ENCODE measurements at regions not wholly inside any gene's neighbourhood (a gene's known extent, or its start where the extent isn't known, plus 50 kb on each side); places are given as distances from the start of the nearest gene placed in this dataset.

DNA sequence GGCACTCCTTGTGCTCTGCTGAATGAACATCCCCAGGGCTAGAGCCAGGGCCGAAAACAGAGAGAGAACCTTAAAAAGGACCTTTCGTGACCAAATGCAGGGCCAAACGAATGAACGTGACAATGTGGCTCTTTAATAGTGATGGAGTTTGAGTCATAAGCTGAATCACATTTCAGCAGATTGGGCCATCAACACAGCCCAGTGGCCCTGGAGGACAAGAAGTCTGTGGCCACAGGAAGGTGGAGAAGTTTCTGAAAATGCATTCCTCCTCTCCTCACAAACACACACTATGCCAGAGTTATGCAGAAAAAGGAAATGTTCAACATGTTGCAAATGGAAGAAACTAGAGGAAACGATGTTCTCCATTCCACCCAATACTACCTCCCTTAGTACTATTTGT is 415.8 kb downstream of the HRH4 start:
- H3K14ac ChIP-seq (ENCODE audit: low read length): no peak overlapping the region
- H3K4me1 ChIP-seq (ENCODE audit: control insufficient read depth in 2 of 2, insufficient read depth in 1 of 2, low read depth in 1 of 2, low read length in 2 of 2): peaks cover 19 to 23% of the 10 kb centered on the region in 2 donors
- H3K4me2 ChIP-seq (ENCODE audit: insufficient read depth, low read length, poor library complexity, severe bottlenecking): no peak overlapping the region
- H2BK120ac ChIP-seq (ENCODE audit: low read depth, low read length): no peak overlapping the region
- no peak overlapping the region for H3K18ac ChIP-seq (ENCODE audit: low read length)
- no peak overlapping the region for H2BK15ac ChIP-seq (ENCODE audit: low read length)
- peaks cover 0 to 4% of the 10 kb centered on the region in 2 donors for H3K9me3 ChIP-seq (replicated peaks in 1 of 2; ENCODE audit: control insufficient read depth in 2 of 2, insufficient read depth in 1 of 2, low read depth in 1 of 2, low read length in 2 of 2)
- no peak overlapping the region for H3K23ac ChIP-seq (ENCODE audit: low read depth, low read length, poor library complexity)
- peak overlapping the region; percentile 64 for H2AFZ ChIP-seq (ENCODE audit: low read length)
- no peak for DNase-seq (ENCODE audit: low spot score)
- no peaks in the 10 kb centered on the region for H3K79me1 ChIP-seq (ENCODE audit: low read depth, low read length)
- no peaks in the 10 kb centered on the region for H3K27me3 ChIP-seq (ENCODE audit: control insufficient read depth in 3 of 3, insufficient read depth in 3 of 3, low read depth in 1 of 3, low read length in 3 of 3)
- WGBS, 2 donors (ENCODE audit: extremely low coverage in 2 of 2, insufficient read length in 2 of 2, insufficient replicate concordance in 1 of 2): no CpG with 5 or more reads among the region's 5 CpGs
- H2BK5ac ChIP-seq (ENCODE audit: low read length): no peak overlapping the region
- H2AK5ac ChIP-seq (ENCODE audit: low read depth, low read length): no peak overlapping the region
- no peak overlapping the region for H3K9ac ChIP-seq (ENCODE audit: low read depth, low read length, poor library complexity)
- no peaks in the 10 kb centered on the region for H3K36me3 ChIP-seq (replicated peaks in 1 of 2; ENCODE audit: control insufficient read depth in 2 of 2, insufficient read depth in 2 of 2, low read length in 2 of 2)
- H3K27ac ChIP-seq (replicated peaks; ENCODE audit: low read length): no peak overlapping the region
- no peak overlapping the region for H2BK12ac ChIP-seq (ENCODE audit: low read length)
- no peak overlapping the region for H4K8ac ChIP-seq (ENCODE audit: low read depth, low read length)
- no peak overlapping the region for H3K4ac ChIP-seq (ENCODE audit: low read length)
- H4K91ac ChIP-seq (ENCODE audit: low read depth, low read length, poor library complexity): no peak overlapping the region
- H3K4me3 ChIP-seq (ENCODE audit: low read length in 2 of 2): no peak overlapping the region

DNA sequence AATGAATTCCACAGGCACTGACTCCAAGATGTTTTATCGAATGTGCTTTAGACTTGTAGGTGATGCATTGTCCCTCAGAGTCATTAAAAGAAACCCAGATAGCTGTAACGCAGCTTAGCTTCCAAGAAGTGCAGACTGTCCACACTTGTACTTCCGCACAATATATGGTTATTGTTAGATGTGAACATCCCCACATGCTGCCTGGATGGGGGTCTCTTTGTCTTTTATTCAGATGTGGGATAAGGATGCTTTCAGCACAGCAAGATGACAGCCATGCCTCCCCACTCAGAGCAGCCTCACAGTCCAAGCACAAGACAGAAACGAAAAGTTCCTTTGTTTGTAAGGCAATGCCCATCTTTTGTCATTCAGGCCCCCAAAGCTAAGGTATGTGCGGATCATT is 416.6 kb downstream of the HRH4 start:
- H2BK12ac ChIP-seq (ENCODE audit: low read length): no peak overlapping the region
- H3K18ac ChIP-seq (ENCODE audit: low read length): no peak overlapping the region
- H3K27ac ChIP-seq (replicated peaks; ENCODE audit: low read length): peak overlapping the region; percentile 62
- no peaks in the 10 kb centered on the region for H3K27me3 ChIP-seq (ENCODE audit: control insufficient read depth in 3 of 3, insufficient read depth in 3 of 3, low read depth in 1 of 3, low read length in 3 of 3)
- peaks cover 0 to 4% of the 10 kb centered on the region in 2 donors for H3K9me3 ChIP-seq (replicated peaks in 1 of 2; ENCODE audit: control insufficient read depth in 2 of 2, insufficient read depth in 1 of 2, low read depth in 1 of 2, low read length in 2 of 2)
- peak overlapping the region; percentile 64 for H2AFZ ChIP-seq (ENCODE audit: low read length)
- H4K8ac ChIP-seq (ENCODE audit: low read depth, low read length): no peak overlapping the region
- H3K14ac ChIP-seq (ENCODE audit: low read length): no peak overlapping the region
- no peaks in the 10 kb centered on the region for H3K79me1 ChIP-seq (ENCODE audit: low read depth, low read length)
- H2BK5ac ChIP-seq (ENCODE audit: low read length): no peak overlapping the region
- H2AK5ac ChIP-seq (ENCODE audit: low read depth, low read length): no peak overlapping the region
- no peak overlapping the region for H2BK120ac ChIP-seq (ENCODE audit: low read depth, low read length)
- no peak overlapping the region for H3K9ac ChIP-seq (ENCODE audit: low read depth, low read length, poor library complexity)
- no peak overlapping the region for H3K4ac ChIP-seq (ENCODE audit: low read length)
- H3K4me1 ChIP-seq (ENCODE audit: control insufficient read depth in 2 of 2, insufficient read depth in 1 of 2, low read depth in 1 of 2, low read length in 2 of 2): peaks cover 19 to 23% of the 10 kb centered on the region in 2 donors
- no peak for DNase-seq (ENCODE audit: low spot score)
- no peaks in the 10 kb centered on the region for H3K36me3 ChIP-seq (replicated peaks in 1 of 2; ENCODE audit: control insufficient read depth in 2 of 2, insufficient read depth in 2 of 2, low read length in 2 of 2)
- no peak overlapping the region for H4K91ac ChIP-seq (ENCODE audit: low read depth, low read length, poor library complexity)
- no peak overlapping the region for H3K4me2 ChIP-seq (ENCODE audit: insufficient read depth, low read length, poor library complexity, severe bottlenecking)
- no CpG with 5 or more reads among the region's 5 CpGs for WGBS, 2 donors (ENCODE audit: extremely low coverage in 2 of 2, insufficient read length in 2 of 2, insufficient replicate concordance in 1 of 2)
- H3K23ac ChIP-seq (ENCODE audit: low read depth, low read length, poor library complexity): no peak overlapping the region
- no peak overlapping the region for H2BK15ac ChIP-seq (ENCODE audit: low read length)
- peak overlapping the region in 1 of 2 donors; percentile 1 for H3K4me3 ChIP-seq (ENCODE audit: low read length in 2 of 2)

DNA sequence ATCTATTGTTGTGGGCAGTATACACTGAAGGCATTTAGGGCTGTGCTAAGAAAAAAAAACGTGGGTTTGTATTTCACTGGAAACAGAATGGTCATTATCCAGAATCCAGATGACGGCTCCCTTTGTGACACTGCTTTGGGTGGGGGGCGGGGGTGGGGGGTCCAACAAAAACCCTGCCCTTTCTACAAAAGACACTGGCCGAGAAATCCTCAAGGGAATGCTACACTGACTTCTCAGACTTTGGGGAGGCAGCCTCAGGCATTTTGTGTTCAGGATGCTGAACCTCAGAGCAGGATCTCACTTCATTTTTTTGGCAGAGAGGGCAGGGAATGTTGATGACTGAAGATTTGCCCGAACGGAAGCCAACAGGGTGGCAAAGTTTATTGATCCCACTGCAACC is 417.1 kb downstream of the HRH4 start:
- H3K36me3 ChIP-seq (replicated peaks in 1 of 2; ENCODE audit: control insufficient read depth in 2 of 2, insufficient read depth in 2 of 2, low read length in 2 of 2): no peaks in the 10 kb centered on the region

DNA sequence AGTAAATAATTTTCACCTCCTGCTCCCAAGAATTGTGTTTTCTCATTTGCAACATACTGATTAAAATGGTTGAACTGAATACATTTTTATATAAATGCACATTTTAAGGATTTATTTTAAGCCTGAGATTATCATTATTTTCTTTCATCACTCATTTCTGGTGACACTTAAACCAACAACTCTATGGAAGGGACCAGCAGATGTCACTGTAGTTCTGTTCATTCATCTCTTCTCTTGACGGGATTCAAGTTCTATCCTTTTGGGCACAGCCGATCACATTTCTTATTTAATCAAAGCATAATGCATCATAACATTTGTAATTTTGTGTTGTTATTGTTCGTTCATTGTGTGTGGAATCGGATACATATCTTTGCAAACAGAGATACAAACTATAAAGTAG is 417.9 kb downstream of the HRH4 start:
- H3K36me3 ChIP-seq (replicated peaks in 1 of 2; ENCODE audit: control insufficient read depth in 2 of 2, insufficient read depth in 2 of 2, low read length in 2 of 2): no peaks in the 10 kb centered on the region
- H3K4me3 ChIP-seq (ENCODE audit: low read length in 2 of 2): peak overlapping the region in 1 of 2 donors; percentile 36
- peaks cover 19 to 23% of the 10 kb centered on the region in 2 donors for H3K4me1 ChIP-seq (ENCODE audit: control insufficient read depth in 2 of 2, insufficient read depth in 1 of 2, low read depth in 1 of 2, low read length in 2 of 2)
- H2BK12ac ChIP-seq (ENCODE audit: low read length): no peak overlapping the region
- no peak overlapping the region for H3K4me2 ChIP-seq (ENCODE audit: insufficient read depth, low read length, poor library complexity, severe bottlenecking)
- no peak overlapping the region for H4K91ac ChIP-seq (ENCODE audit: low read depth, low read length, poor library complexity)
- H2BK15ac ChIP-seq (ENCODE audit: low read length): no peak overlapping the region
- no peak overlapping the region for H3K18ac ChIP-seq (ENCODE audit: low read length)
- no peak overlapping the region for H3K27ac ChIP-seq (replicated peaks; ENCODE audit: low read length)
- peaks cover 0 to 4% of the 10 kb centered on the region in 2 donors for H3K9me3 ChIP-seq (replicated peaks in 1 of 2; ENCODE audit: control insufficient read depth in 2 of 2, insufficient read depth in 1 of 2, low read depth in 1 of 2, low read length in 2 of 2)
- H2BK5ac ChIP-seq (ENCODE audit: low read length): no peak overlapping the region
- no peaks in the 10 kb centered on the region for H3K79me1 ChIP-seq (ENCODE audit: low read depth, low read length)
- no peak overlapping the region for H2AK5ac ChIP-seq (ENCODE audit: low read depth, low read length)
- no peak for DNase-seq (ENCODE audit: low spot score)
- no CpG with 5 or more reads among the region's 4 CpGs for WGBS, 2 donors (ENCODE audit: extremely low coverage in 2 of 2, insufficient read length in 2 of 2, insufficient replicate concordance in 1 of 2)
- no peak overlapping the region for H3K14ac ChIP-seq (ENCODE audit: low read length)
- H4K8ac ChIP-seq (ENCODE audit: low read depth, low read length): no peak overlapping the region
- H2BK120ac ChIP-seq (ENCODE audit: low read depth, low read length): no peak overlapping the region
- peak overlapping the region; percentile 70 for H2AFZ ChIP-seq (ENCODE audit: low read length)
- no peak overlapping the region for H3K9ac ChIP-seq (ENCODE audit: low read depth, low read length, poor library complexity)
- no peaks in the 10 kb centered on the region for H3K27me3 ChIP-seq (ENCODE audit: control insufficient read depth in 3 of 3, insufficient read depth in 3 of 3, low read depth in 1 of 3, low read length in 3 of 3)
- H3K4ac ChIP-seq (ENCODE audit: low read length): no peak overlapping the region
- no peak overlapping the region for H3K23ac ChIP-seq (ENCODE audit: low read depth, low read length, poor library complexity)

More for the DNA sequence above, 417.1 kb downstream of the HRH4 start:
- Histone ChIP-seq H2BK15ac (ENCODE audit: low read length) (no peak overlapping the region), H4K8ac (ENCODE audit: low read depth, low read length) (no peak overlapping the region), H3K14ac (ENCODE audit: low read length) (no peak overlapping the region), H2BK120ac (ENCODE audit: low read depth, low read length) (no peak overlapping the region), H2BK5ac (ENCODE audit: low read length) (no peak overlapping the region), H3K18ac (ENCODE audit: low read length) (peak overlapping the region; percentile 40), H3K9me3 (replicated peaks in 1 of 2; ENCODE audit: control insufficient read depth in 2 of 2, insufficient read depth in 1 of 2, low read depth in 1 of 2, low read length in 2 of 2) (peaks cover 0 to 4% of the 10 kb centered on the region in 2 donors), H3K79me1 (ENCODE audit: low read depth, low read length) (no peaks in the 10 kb centered on the region), H4K91ac (ENCODE audit: low read depth, low read length, poor library complexity) (no peak overlapping the region), H3K23ac (ENCODE audit: low read depth, low read length, poor library complexity) (no peak overlapping the region), H3K9ac (ENCODE audit: low read depth, low read length, poor library complexity) (no peak overlapping the region), H3K27ac (replicated peaks; ENCODE audit: low read length) (peak overlapping the region; percentile 76), H3K4ac (ENCODE audit: low read length) (no peak overlapping the region), H2AFZ (ENCODE audit: low read length) (peak overlapping the region; percentile 64), H3K4me1 (ENCODE audit: control insufficient read depth in 2 of 2, insufficient read depth in 1 of 2, low read depth in 1 of 2, low read length in 2 of 2) (peaks cover 19 to 23% of the 10 kb centered on the region in 2 donors), H3K27me3 (ENCODE audit: control insufficient read depth in 3 of 3, insufficient read depth in 3 of 3, low read depth in 1 of 3, low read length in 3 of 3) (no peaks in the 10 kb centered on the region), H2BK12ac (ENCODE audit: low read length) (no peak overlapping the region), H2AK5ac (ENCODE audit: low read depth, low read length) (no peak overlapping the region), H3K4me3 (ENCODE audit: low read length in 2 of 2) (peak overlapping the region in 1 of 2 donors; percentile 36), H3K4me2 (ENCODE audit: insufficient read depth, low read length, poor library complexity, severe bottlenecking) (peak overlapping the region; percentile 27)
- peak; percentile 32 for DNase-seq (ENCODE audit: low spot score)
- WGBS, 2 donors (ENCODE audit: extremely low coverage in 2 of 2, insufficient read length in 2 of 2, insufficient replicate concordance in 1 of 2): no CpG with 5 or more reads among the region's 6 CpGs
